ENCODE measurements at regions not wholly inside any gene's neighbourhood (a gene's known extent, or its start where the extent isn't known, plus 50 kb on each side); places are given as distances from the start of the nearest gene placed in this dataset.

DNA sequence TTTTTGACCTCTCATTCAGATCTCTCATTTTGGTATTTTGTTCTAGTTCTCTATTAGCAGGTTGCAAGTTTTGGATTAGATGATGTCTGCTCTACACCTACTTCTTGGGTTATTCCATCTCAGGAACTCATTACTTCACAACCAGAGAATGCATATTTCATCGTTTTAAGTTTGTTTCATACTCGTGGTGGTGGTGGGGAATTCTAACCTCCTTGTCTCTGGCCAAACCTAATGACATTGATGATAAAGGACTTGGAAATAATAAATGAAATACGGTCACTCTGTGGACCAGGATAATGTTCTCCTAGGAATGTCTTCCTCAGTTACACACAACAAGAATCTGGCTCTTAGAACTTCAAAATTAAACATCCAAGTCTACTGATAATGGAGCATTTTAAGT is 115.2 kb downstream of the CDC42EP3 start:
- no peaks in the 10 kb centered on the region; the same call in 1 of the 2 replicates for H3K9me1 ChIP-seq (ENCODE audit: insufficient read depth, low read length)
- no peaks in the 10 kb centered on the region; the same call in 1 of the 2 replicates for H3K4me1 ChIP-seq (ENCODE audit: control insufficient read depth, insufficient read depth, low read length)
- no peak overlapping the region for H3K4me3 ChIP-seq (ENCODE audit: insufficient read depth, low read depth, low read length)
- H3K14ac ChIP-seq (replicated peaks; ENCODE audit: low read depth, low read length): no peak overlapping the region
- BruUV-seq (replicated peaks): no TSS peak
- H3K56ac ChIP-seq (ENCODE audit: extremely low read depth, insufficient read depth, low read length): no peak overlapping the region
- no peak overlapping the region for H4K8ac ChIP-seq (ENCODE audit: low read depth in 2 of 2, low read length in 2 of 2)
- H3K23ac ChIP-seq (ENCODE audit: low read depth, low read length): no peak overlapping the region
- WGBS, 2 experiments (ENCODE audit: extremely low coverage in 2 of 2, insufficient read length in 1 of 2): no CpG with 5 or more reads among the region's 3 CpGs
- no peaks in the 10 kb centered on the region for H3K79me1 ChIP-seq (ENCODE audit: low read depth in 1 of 2, low read length in 2 of 2)
- no peak overlapping the region for H3K18ac ChIP-seq (ENCODE audit: low read depth, low read length)
- H3K4me2 ChIP-seq (ENCODE audit: low read depth, low read length): no peak overlapping the region
- no peak overlapping the region for H3K27ac ChIP-seq (ENCODE audit: insufficient read depth, low read length)
- no peak overlapping the region for H4K5ac ChIP-seq (ENCODE audit: low read depth, low read length)
- no peak overlapping the region for H4K91ac ChIP-seq (ENCODE audit: insufficient read depth, low read depth, low read length)
- no peak overlapping the region for H3K9ac ChIP-seq (ENCODE audit: low read depth, low read length)
- H2AFZ ChIP-seq (replicated peaks; ENCODE audit: low read length, poor library complexity): no peak overlapping the region
- H3K36me3 ChIP-seq (ENCODE audit: control insufficient read depth, insufficient read depth, low read length): no peaks in the 10 kb centered on the region
- TF ChIP-seq FOS (IDR thresholded peaks at IDR 0.05; ENCODE audit: low read depth, low read length) (no peak), RAD21 (IDR thresholded peaks at IDR 0.05; ENCODE audit: low read length) (no peak), NFE2L2 (IDR thresholded peaks at IDR 0.05; ENCODE audit: low read depth, low read length) (no peak), MAFK (IDR thresholded peaks at IDR 0.05; ENCODE audit: low read depth, low read length) (no peak), CEBPB (IDR thresholded peaks at IDR 0.05; ENCODE audit: low read depth, low read length) (no peak), SMC3 (IDR thresholded peaks at IDR 0.05; ENCODE audit: low read depth, low read length) (no peak), MAZ (IDR thresholded peaks at IDR 0.05; ENCODE audit: borderline replicate concordance, low read depth, low read length) (no peak), POLR2A (IDR thresholded peaks at IDR 0.05; ENCODE audit: low read depth, low read length) (no peak), RFX5 (IDR thresholded peaks at IDR 0.05; ENCODE audit: low read depth, low read length) (no peak), CTCF (conservative IDR thresholded peaks at IDR 0.05; ENCODE audit: low read depth, low read length) (no peak), ELK1 (IDR thresholded peaks at IDR 0.05; ENCODE audit: borderline replicate concordance, low read depth, low read length) (no peak), MXI1 (IDR thresholded peaks at IDR 0.05; ENCODE audit: borderline replicate concordance, low read depth, low read length) (no peak)
- TF ChIP-seq, protein P1, sequence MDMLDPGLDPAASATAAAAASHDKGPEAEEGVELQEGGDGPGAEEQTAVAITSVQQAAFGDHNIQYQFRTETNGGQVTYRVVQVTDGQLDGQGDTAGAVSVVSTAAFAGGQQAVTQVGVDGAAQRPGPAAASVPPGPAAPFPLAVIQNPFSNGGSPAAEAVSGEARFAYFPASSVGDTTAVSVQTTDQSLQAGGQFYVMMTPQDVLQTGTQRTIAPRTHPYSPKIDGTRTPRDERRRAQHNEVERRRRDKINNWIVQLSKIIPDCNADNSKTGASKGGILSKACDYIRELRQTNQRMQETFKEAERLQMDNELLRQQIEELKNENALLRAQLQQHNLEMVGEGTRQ (IDR thresholded peaks at IDR 0.05; ENCODE audit: low read depth, low read length): no peak
- no peak overlapping the region for H2BK120ac ChIP-seq (ENCODE audit: low read depth, low read length)
- intact Hi-C loops (cut with micrococcal nuclease) (no loop called here), dilution Hi-C loops (cut with HindIII; ENCODE audit: low sequenced_read_pairs, unreplicated experiment) (no loop called here), in situ Hi-C loops (cut with MboI; ENCODE audit: low sequenced_read_pairs) (no loop called here)
- DNase-seq: no peak
- no peak for ATAC-seq (ENCODE audit: low read depth)
- no peak overlapping the region for H2BK5ac ChIP-seq (ENCODE audit: low read depth, low read length, poor library complexity, severe bottlenecking)
- ChIA-PET CTCF (no interaction called here), POLR2A (ENCODE audit: unreplicated experiment) (no interaction called here)
- H3K4ac ChIP-seq (ENCODE audit: low read depth, low read length): no peak overlapping the region
- no peak overlapping the region for H2AK5ac ChIP-seq (ENCODE audit: low read depth, low read length)
- H3K27me3 ChIP-seq (ENCODE audit: control insufficient read depth, insufficient read depth, low read length): 0 out of 2 replicates have a peak, but pooled peaks cover 1% of the 10 kb centered on the region
- H2BK20ac ChIP-seq (ENCODE audit: low read depth, low read length): no peak overlapping the region
- no peaks in the 10 kb centered on the region for H4K20me1 ChIP-seq (ENCODE audit: insufficient read depth, low read length)
- H2AK9ac ChIP-seq (replicated peaks; ENCODE audit: low read depth, low read length, poor library complexity): no peak overlapping the region
- no peak overlapping the region for H2BK15ac ChIP-seq (ENCODE audit: low read depth, low read length)
- no peaks in the 10 kb centered on the region for H3K9me3 ChIP-seq (ENCODE audit: control insufficient read depth, insufficient read depth, low read length)

All from IMR-90 (cell line).